HFF-Myc (cell line): ENCODE measurements at regions not wholly inside any gene's neighbourhood (a gene's known extent, or its start where the extent isn't known, plus 50 kb on each side); places are given as distances from the start of the nearest gene placed in this dataset.

Experiments used
- DNase-seq: peaks from one replicate; pipeline ENCODE4 v3.0.0-alpha.2; 2011; ENCODE audit warnings: low read depth; ENCODE audit errors: extremely low read depth
- H3K4me3 ChIP-seq: replicated peaks from 2 replicates; pipeline ENCODE4 v1.5.1; 2011; ENCODE audit warnings: low read depth, mild to moderate bottlenecking, control low read depth, low read length
- TF ChIP-seq, protein P1 (sequence below): IDR thresholded peaks from 2 replicates; pipeline ENCODE4 v1.5.1; 2012; ENCODE audit warnings: mild to moderate bottlenecking, low read depth, low read length, control low read depth; ENCODE audit errors: missing control alignments

DNA sequence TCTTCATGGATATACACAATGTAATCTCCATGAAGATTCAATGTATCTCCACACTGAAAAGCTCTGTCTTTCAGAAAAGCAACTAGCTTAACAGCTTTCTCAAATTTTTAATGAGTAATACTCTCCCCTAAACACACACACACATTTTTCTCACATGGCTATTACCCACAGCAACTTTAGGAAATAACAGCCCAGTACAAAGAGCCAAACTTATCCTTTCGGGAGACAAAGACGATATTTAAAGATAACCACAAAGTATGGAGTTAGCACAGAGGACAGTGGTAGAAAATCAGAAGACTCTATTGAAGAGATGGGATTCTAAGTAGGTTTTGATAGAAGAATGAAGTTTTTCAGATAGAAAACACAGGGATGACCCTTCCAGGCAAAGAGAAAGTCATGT lies 394.9 kb upstream of the TRIB2 start:
- TF ChIP-seq, protein P1, sequence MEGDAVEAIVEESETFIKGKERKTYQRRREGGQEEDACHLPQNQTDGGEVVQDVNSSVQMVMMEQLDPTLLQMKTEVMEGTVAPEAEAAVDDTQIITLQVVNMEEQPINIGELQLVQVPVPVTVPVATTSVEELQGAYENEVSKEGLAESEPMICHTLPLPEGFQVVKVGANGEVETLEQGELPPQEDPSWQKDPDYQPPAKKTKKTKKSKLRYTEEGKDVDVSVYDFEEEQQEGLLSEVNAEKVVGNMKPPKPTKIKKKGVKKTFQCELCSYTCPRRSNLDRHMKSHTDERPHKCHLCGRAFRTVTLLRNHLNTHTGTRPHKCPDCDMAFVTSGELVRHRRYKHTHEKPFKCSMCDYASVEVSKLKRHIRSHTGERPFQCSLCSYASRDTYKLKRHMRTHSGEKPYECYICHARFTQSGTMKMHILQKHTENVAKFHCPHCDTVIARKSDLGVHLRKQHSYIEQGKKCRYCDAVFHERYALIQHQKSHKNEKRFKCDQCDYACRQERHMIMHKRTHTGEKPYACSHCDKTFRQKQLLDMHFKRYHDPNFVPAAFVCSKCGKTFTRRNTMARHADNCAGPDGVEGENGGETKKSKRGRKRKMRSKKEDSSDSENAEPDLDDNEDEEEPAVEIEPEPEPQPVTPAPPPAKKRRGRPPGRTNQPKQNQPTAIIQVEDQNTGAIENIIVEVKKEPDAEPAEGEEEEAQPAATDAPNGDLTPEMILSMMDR = no peak
- no peak for DNase-seq
- no peak overlapping the region for H3K4me3 ChIP-seq

DNA sequence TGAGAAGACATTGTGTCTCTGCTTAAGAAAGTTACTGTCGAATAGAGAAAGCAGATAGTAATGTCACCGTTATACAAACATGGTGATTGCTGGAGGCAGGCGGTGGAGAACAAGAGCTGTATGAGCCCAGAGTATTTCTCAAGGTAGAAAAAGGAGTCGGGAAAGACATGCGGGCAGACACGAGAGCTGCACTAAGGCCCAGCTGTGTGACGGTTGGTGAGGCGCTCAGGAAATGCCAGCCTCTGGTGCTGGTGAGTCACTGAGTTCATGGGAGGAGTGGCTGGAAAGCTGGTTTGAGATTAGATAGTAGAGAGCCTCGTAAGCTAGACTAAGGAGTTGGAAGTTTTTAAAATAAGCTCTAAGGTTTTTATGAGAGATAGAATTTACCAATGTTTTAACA lies 390.9 kb upstream of the TRIB2 start:
- DNase-seq = no peak
- TF ChIP-seq, protein P1 = no peak
- H3K4me3 ChIP-seq = no peak overlapping the region

DNA sequence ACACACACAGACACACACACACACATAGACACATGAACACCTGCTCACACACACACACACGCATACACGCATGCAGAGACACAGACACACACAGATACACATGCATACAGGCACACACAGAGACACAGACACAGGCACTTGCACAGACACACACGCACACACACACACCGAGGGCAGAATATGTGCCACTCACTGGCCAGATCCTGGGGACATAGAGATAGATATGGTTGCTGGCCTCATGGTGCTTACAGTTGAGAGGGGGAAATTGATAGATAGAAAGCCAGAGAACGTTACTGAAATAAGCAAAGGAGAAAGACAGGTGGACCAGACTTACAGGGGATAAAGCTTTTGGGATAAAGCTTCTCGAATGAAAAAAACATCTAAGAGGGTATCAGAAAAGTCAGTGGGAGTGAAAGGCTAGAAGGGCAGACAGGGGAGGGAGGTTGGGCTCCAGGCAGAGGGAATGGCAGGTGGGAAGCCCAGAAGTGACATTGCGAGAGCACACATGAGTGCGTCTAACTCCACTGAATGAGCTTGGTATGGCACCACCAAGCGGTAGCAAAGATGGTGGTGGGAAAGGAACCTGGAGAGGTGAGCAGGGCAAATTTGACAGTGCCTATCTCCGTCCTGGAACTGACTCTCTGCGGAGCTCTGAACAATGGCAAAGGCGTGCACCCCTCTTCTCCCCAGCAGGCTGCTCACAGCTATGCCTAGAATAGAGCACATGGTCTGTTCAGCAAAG lies 390.1 kb upstream of the TRIB2 start:
- no peak overlapping the region for H3K4me3 ChIP-seq
- DNase-seq = no peak
- TF ChIP-seq, protein P1 = no peak

DNA sequence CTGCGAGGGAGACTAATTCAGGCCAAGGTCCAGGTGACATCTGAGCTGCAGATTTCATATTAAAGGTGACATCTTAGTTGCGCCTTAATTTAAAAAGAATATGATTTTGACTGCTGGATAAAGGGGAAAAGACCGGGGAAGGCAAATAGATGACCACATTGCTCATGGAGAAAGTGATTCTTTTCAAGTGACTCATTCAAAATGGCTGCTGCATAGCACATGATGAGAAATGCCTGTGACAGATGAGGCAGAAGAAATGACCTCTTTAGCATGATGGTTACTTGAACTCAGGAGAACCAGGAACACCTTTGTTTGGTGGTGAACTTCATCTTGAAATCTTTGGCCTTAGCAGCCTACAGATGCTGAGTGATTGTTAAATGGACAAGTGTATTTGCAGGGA lies 385.8 kb upstream of the TRIB2 start:
- DNase-seq = no peak
- no peak overlapping the region for H3K4me3 ChIP-seq
- TF ChIP-seq, protein P1 = no peak

DNA sequence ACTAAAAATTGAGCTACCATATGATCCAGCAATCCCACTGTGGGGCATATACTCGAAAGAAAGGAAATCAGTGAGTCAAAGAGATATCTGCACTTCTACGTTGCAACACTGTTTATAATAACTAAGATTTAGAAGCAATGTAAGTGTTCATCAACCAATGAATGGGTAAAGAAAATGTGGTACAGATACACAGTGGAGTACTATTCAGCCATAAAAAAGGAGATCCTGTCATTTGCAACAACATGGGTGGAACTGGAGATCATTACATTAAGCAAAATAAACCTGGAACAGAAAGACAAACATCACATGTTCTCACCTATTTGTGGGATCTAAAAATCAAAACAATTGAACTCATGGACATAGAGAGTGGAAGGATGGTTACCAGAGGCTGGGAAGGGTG lies 385.0 kb upstream of the TRIB2 start:
- TF ChIP-seq, protein P1 = no peak

DNA sequence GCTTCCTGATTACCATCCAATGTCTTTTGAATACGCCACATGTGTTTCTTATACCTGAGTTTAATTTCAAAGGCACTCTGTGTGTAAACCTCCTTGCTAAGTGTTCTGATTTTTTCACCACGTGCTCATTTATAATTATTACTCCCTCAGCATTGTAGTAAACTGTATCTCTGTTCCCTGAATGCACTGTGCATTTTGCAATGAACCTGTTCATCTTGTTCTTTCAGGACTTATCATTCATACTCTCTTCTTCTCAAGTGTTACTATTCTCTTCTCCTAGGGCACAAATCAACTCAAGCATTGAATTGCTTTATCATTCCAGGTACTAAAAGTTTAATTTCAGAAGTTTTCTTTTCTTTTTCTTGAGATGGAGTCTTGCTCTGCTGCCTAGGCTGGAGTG lies 383.4 kb upstream of the TRIB2 start:
- TF ChIP-seq, protein P1 = no peak
- DNase-seq = no peak
- H3K4me3 ChIP-seq = no peak overlapping the region

More for the DNA sequence above, 385.0 kb upstream of the TRIB2 start:
- H3K4me3 ChIP-seq = no peak overlapping the region
- DNase-seq = no peak
